GM12878 (cell line): ENCODE measurements at regions not wholly inside any gene's neighbourhood (a gene's known extent, or its start where the extent isn't known, plus 50 kb on each side); places are given as distances from the start of the nearest gene placed in this dataset.

Experiments used
- CEBPB ChIP-seq, 2 experiments: fragments of 150-350 bp in 1 of 2; IDR thresholded peaks; 2 replicates each; pipeline ENCODE4 v1.6.1; 2012 to 2014; ENCODE audit warnings: low read depth in 2 of 2, low read length in 2 of 2, borderline replicate concordance in 1 of 2, inconsistent platforms in 1 of 2
- CTCF ChIP-seq, 3 experiments: IDR thresholded peaks in 2 of 3; conservative IDR thresholded peaks in 1 of 3; 2 replicates each; pipeline ENCODE4 v1.5.1; 2011; ENCODE audit warnings: low read depth in 3 of 3, low read length in 3 of 3, mild to moderate bottlenecking in 3 of 3, control low read depth in 2 of 3, moderate library complexity in 2 of 3, inconsistent platforms in 1 of 3, mixed read lengths in 1 of 3; ENCODE audit not compliant: control insufficient read depth in 2 of 3, insufficient read depth in 1 of 3; ENCODE audit errors: extremely low read depth in 1 of 3
- EP300 ChIP-seq, 2 experiments: fragments of 150-350 bp in 1 of 2; IDR thresholded peaks; 2 replicates each; pipeline ENCODE4 v1.6.1; 2011 to 2012; ENCODE audit warnings: low read depth in 2 of 2, low read length in 2 of 2, borderline replicate concordance in 1 of 2, improper control_type of control experiment in 1 of 2, inconsistent platforms in 1 of 2; ENCODE audit not compliant: control insufficient read depth in 1 of 2
- HCFC1 ChIP-seq: fragments of 150-350 bp; IDR thresholded peaks from 2 replicates; pipeline ENCODE4 v1.6.1; 2014; ENCODE audit warnings: low read length
- HDAC2 ChIP-seq: fragments of 200-600 bp; sonication (generic); IDR thresholded peaks from 2 replicates; pipeline ENCODE4 v1.6.1; 2017
- MEF2A ChIP-seq: IDR thresholded peaks from 2 replicates; pipeline ENCODE4 v1.6.1; 2011; ENCODE audit warnings: low read depth, mild to moderate bottlenecking, low read length, moderate library complexity; ENCODE audit not compliant: insufficient read depth
- MTA2 ChIP-seq: fragments of 450-650 bp; IDR thresholded peaks from 2 replicates; pipeline ENCODE4 v1.6.1; 2016; ENCODE audit warnings: low read depth, mild to moderate bottlenecking, moderate library complexity
- PBX3 ChIP-seq: IDR thresholded peaks from 2 replicates; pipeline ENCODE4 v1.6.1; 2011; ENCODE audit warnings: mild to moderate bottlenecking, low read depth, low read length, moderate library complexity; ENCODE audit not compliant: insufficient replicate concordance
- POLR2AphosphoS5 ChIP-seq: IDR thresholded peaks from 2 replicates; pipeline ENCODE4 v1.6.1; 2011; ENCODE audit warnings: mild to moderate bottlenecking, low read length, inconsistent platforms
- RAD21 ChIP-seq: IDR thresholded peaks from 2 replicates; pipeline ENCODE4 v1.6.1; 2011; ENCODE audit warnings: mild to moderate bottlenecking, low read depth, low read length, moderate library complexity; ENCODE audit not compliant: insufficient read depth
- RFX5 ChIP-seq: IDR thresholded peaks from 2 replicates; pipeline ENCODE4 v1.6.1; 2011; ENCODE audit warnings: low read depth, low read length, improper control_type of control experiment
- SMAD1 ChIP-seq: fragments of 450-650 bp; IDR thresholded peaks from 2 replicates; pipeline ENCODE4 v1.6.1; 2018; ENCODE audit warnings: mild to moderate bottlenecking, low read depth; ENCODE audit not compliant: partially characterized antibody
- TCF3 ChIP-seq: IDR thresholded peaks from 2 replicates; pipeline ENCODE4 v1.6.1; 2012; ENCODE audit warnings: low read depth, mild to moderate bottlenecking, low read length, borderline replicate concordance; ENCODE audit not compliant: insufficient read depth
- ZBTB40 ChIP-seq: fragments of 450-650 bp; IDR thresholded peaks from 2 replicates; pipeline ENCODE4 v1.6.1; 2016; ENCODE audit warnings: mild to moderate bottlenecking, moderate library complexity, borderline replicate concordance

- no peak for TF ChIP-seq CTCF (IDR thresholded peaks at IDR 0.05 in 2 of 3, conservative IDR thresholded peaks at IDR 0.05 in 1 of 3; ENCODE audit: control insufficient read depth in 2 of 3, extremely low read depth in 1 of 3, insufficient read depth in 1 of 3, low read depth in 3 of 3, low read length in 3 of 3)
- TF ChIP-seq POLR2AphosphoS5, result no peak
- TF ChIP-seq MTA2, result no peak
- no peak for TF ChIP-seq RAD21
- no peak for TF ChIP-seq PBX3
- no peak for TF ChIP-seq HCFC1
- no peak for TF ChIP-seq SMAD1
- no peak for TF ChIP-seq MEF2A
- TF ChIP-seq RFX5, result no peak
- TF ChIP-seq HDAC2, result no peak
- no peak for TF ChIP-seq TCF3
- no peak for TF ChIP-seq EP300 (IDR thresholded peaks at IDR 0.05; ENCODE audit: borderline replicate concordance in 1 of 2, control insufficient read depth in 1 of 2, low read depth in 2 of 2, low read length in 2 of 2)
- TF ChIP-seq ZBTB40, result no peak
- no peak for TF ChIP-seq CEBPB (IDR thresholded peaks at IDR 0.05; ENCODE audit: borderline replicate concordance in 1 of 2, low read depth in 2 of 2, low read length in 2 of 2)
Measured at GRCh38 chr12:123092866-123093265, 58.0 kb downstream of the PITPNM2 start.
